A549 (cell line): ENCODE measurements at regions not wholly inside any gene's neighbourhood (a gene's known extent, or its start where the extent isn't known, plus 50 kb on each side); places are given as distances from the start of the nearest gene placed in this dataset.

Experiments used
- BHLHE40 ChIP-seq: IDR thresholded peaks from 2 replicates; pipeline ENCODE4 v1.6.1; 2012; ENCODE audit warnings: low read depth, low read length, inconsistent platforms
- CTCF ChIP-seq: fragments of >200 bp; sonication (Bioruptor Twin); formaldehyde crosslinking; IDR thresholded peaks from 3 replicates; pipeline ENCODE4 v1.5.1; 2016
- EP300 ChIP-seq, 2 experiments: fragments of >200 bp; sonication (Bioruptor Twin); formaldehyde crosslinking; IDR thresholded peaks; 2 replicates in 1 of 2; 3 replicates in 1 of 2; pipeline ENCODE4 v1.6.1; 2016 to 2017
- HMGXB4 ChIP-seq: fragments of 250-450 bp; sonication (Bioruptor Pico); IDR thresholded peaks from 2 replicates; pipeline ENCODE4 v1.5.0; 2021; ENCODE audit warnings: mild to moderate bottlenecking, moderate library complexity, borderline replicate concordance
- MAFK ChIP-seq: fragments of 450-650 bp; IDR thresholded peaks from 2 replicates; pipeline ENCODE4 v1.6.1; 2014; ENCODE audit not compliant: partially characterized antibody
- PBX3 ChIP-seq: IDR thresholded peaks from 2 replicates; pipeline ENCODE4 v1.6.1; 2012
- REST ChIP-seq: fragments of 200-600 bp; sonication (generic); IDR thresholded peaks from 2 replicates; pipeline ENCODE4 v1.6.1; 2016; ENCODE audit warnings: antibody characterized with exemption, mild to moderate bottlenecking, moderate library complexity
- ZFP36 ChIP-seq: fragments of 450-650 bp; IDR thresholded peaks from 2 replicates; pipeline ENCODE4 v1.6.1; 2014; ENCODE audit warnings: borderline replicate concordance; ENCODE audit not compliant: partially characterized antibody

GRCh38 chr12:91275321-91275720, 92.7 kb upstream of the DCN start:
- TF ChIP-seq CTCF (no peak), MAFK (no peak), HMGXB4 (CRISPR knock-in tag) (no peak), ZFP36 (no peak), BHLHE40 (no peak), PBX3 (no peak), REST (no peak), EP300 (IDR thresholded peaks at IDR 0.05) (no peak)
